ENCODE measurements at regions not wholly inside any gene's neighbourhood (a gene's known extent, or its start where the extent isn't known, plus 50 kb on each side); places are given as distances from the start of the nearest gene placed in this dataset.

- H3K9me3 ChIP-seq (ENCODE audit: insufficient read depth, low read length), result no peaks in the 10 kb centered on the region
- TF ChIP-seq EZH2phosphoT487 (conservative IDR thresholded peaks at IDR 0.05; ENCODE audit: low read length) (no peak), CTCF (IDR thresholded peaks at IDR 0.05; ENCODE audit: insufficient read depth, low read length, poor library complexity, severe bottlenecking) (no peak)
- no peaks in the 10 kb centered on the region for H3K36me3 ChIP-seq (ENCODE audit: low read length)
- H2AFZ ChIP-seq (ENCODE audit: low read depth, low read length, severe bottlenecking), result no peak overlapping the region
- no peaks in the 10 kb centered on the region for H4K20me1 ChIP-seq (ENCODE audit: low read depth, low read length)
- no peaks in the 10 kb centered on the region for H3F3A ChIP-seq (ENCODE audit: insufficient read depth)
- H3K4me2 ChIP-seq (ENCODE audit: low read depth, low read length, poor library complexity, severe bottlenecking), result no peak overlapping the region
- no peaks in the 10 kb centered on the region for H3K79me2 ChIP-seq (ENCODE audit: insufficient read depth, low read length)
- no peak overlapping the region for H3K27ac ChIP-seq (ENCODE audit: low read depth, low read length)
- no peak overlapping the region for H3K4me3 ChIP-seq (ENCODE audit: insufficient read depth, low read length, poor library complexity, severe bottlenecking)
- H3K9me2 ChIP-seq (replicated peaks; ENCODE audit: insufficient read depth, low read length), result no peaks in the 10 kb centered on the region
- no peaks in the 10 kb centered on the region for H3K27me3 ChIP-seq (ENCODE audit: low read length)
- H3K9ac ChIP-seq (ENCODE audit: low read length), result no peak overlapping the region
Measured at GRCh38 chr4:67366311-67366861, 178.9 kb downstream of the CENPC start.

- Histone ChIP-seq H4K20me1 (ENCODE audit: low read depth, low read length) (no peaks in the 10 kb centered on the region), H2AFZ (ENCODE audit: low read depth, low read length, severe bottlenecking) (no peak overlapping the region), H3K4me3 (ENCODE audit: insufficient read depth, low read length, poor library complexity, severe bottlenecking) (no peak overlapping the region), H3K27ac (ENCODE audit: low read depth, low read length) (no peak overlapping the region), H3K9me3 (ENCODE audit: insufficient read depth, low read length) (no peaks in the 10 kb centered on the region), H3F3A (ENCODE audit: insufficient read depth) (no peaks in the 10 kb centered on the region), H3K79me2 (ENCODE audit: insufficient read depth, low read length) (no peaks in the 10 kb centered on the region), H3K36me3 (ENCODE audit: low read length) (no peaks in the 10 kb centered on the region), H3K9me2 (replicated peaks; ENCODE audit: insufficient read depth, low read length) (no peaks in the 10 kb centered on the region), H3K4me2 (ENCODE audit: low read depth, low read length, poor library complexity, severe bottlenecking) (no peak overlapping the region), H3K27me3 (ENCODE audit: low read length) (no peaks in the 10 kb centered on the region), H3K9ac (ENCODE audit: low read length) (no peak overlapping the region)
- TF ChIP-seq CTCF (IDR thresholded peaks at IDR 0.05; ENCODE audit: insufficient read depth, low read length, poor library complexity, severe bottlenecking) (no peak), EZH2phosphoT487 (conservative IDR thresholded peaks at IDR 0.05; ENCODE audit: low read length) (no peak)
Measured at GRCh38 chr4:67365661-67366245, 179.6 kb downstream of the CENPC start.

- Histone ChIP-seq H3K9me2 (replicated peaks; ENCODE audit: insufficient read depth, low read length) (no peaks in the 10 kb centered on the region), H3K4me2 (ENCODE audit: low read depth, low read length, poor library complexity, severe bottlenecking) (no peak overlapping the region), H3K27ac (ENCODE audit: low read depth, low read length) (no peak overlapping the region), H3K9me3 (ENCODE audit: insufficient read depth, low read length) (no peaks in the 10 kb centered on the region), H3K27me3 (ENCODE audit: low read length) (no peaks in the 10 kb centered on the region), H3K4me3 (ENCODE audit: insufficient read depth, low read length, poor library complexity, severe bottlenecking) (no peak overlapping the region), H3K9ac (ENCODE audit: low read length) (no peak overlapping the region), H3K36me3 (ENCODE audit: low read length) (no peaks in the 10 kb centered on the region), H3K79me2 (ENCODE audit: insufficient read depth, low read length) (no peaks in the 10 kb centered on the region), H3F3A (ENCODE audit: insufficient read depth) (no peaks in the 10 kb centered on the region), H2AFZ (ENCODE audit: low read depth, low read length, severe bottlenecking) (no peak overlapping the region), H4K20me1 (ENCODE audit: low read depth, low read length) (no peaks in the 10 kb centered on the region)
- TF ChIP-seq EZH2phosphoT487 (conservative IDR thresholded peaks at IDR 0.05; ENCODE audit: low read length) (no peak), CTCF (IDR thresholded peaks at IDR 0.05; ENCODE audit: insufficient read depth, low read length, poor library complexity, severe bottlenecking) (no peak)
Measured at GRCh38 chr4:67355806-67356205, 189.5 kb downstream of the CENPC start.

All from SU-DHL-6 (cell line).